ENCODE measurements at regions not wholly inside any gene's neighbourhood (a gene's known extent, or its start where the extent isn't known, plus 50 kb on each side); places are given as distances from the start of the nearest gene placed in this dataset.
"Not testable (repeated sequence)": the region's sequence is repeated elsewhere in the genome, so short reads cannot be mapped to it uniquely, and the experiment has no call there.

GRCh38 chr1:220942278-220942677 is 63.0 kb downstream of the HLX start:
- in situ Hi-C loops (cut with MboI; ENCODE audit: low sequenced_read_pairs) = no loop called here

GRCh38 chr1:220942914-220943313 is 63.7 kb downstream of the HLX start:
- in situ Hi-C loops (cut with MboI; ENCODE audit: low sequenced_read_pairs) = not testable (repeated sequence)

- in situ Hi-C loops (cut with MboI; ENCODE audit: low sequenced_read_pairs) = no loop called here
Observed at GRCh38 chr1:220943319-220943996, 64.2 kb downstream of the HLX start.

- in situ Hi-C loops (cut with MboI; ENCODE audit: low sequenced_read_pairs) = no loop called here
Observed at GRCh38 chr1:220950576-220950975, 71.3 kb downstream of the HLX start.

GRCh38 chr1:220952961-220953643 is 73.9 kb downstream of the HLX start:
- in situ Hi-C loops (cut with MboI; ENCODE audit: low sequenced_read_pairs) = no loop called here

- in situ Hi-C loops (cut with MboI; ENCODE audit: low sequenced_read_pairs) = no loop called here
Observed at GRCh38 chr1:220954321-220955075, 75.3 kb downstream of the HLX start.

- in situ Hi-C loops (cut with MboI; ENCODE audit: low sequenced_read_pairs) = no loop called here
Observed at GRCh38 chr1:220955116-220955515, 75.9 kb downstream of the HLX start.

GRCh38 chr1:220956501-220957232 is 77.4 kb downstream of the HLX start:
- in situ Hi-C loops (cut with MboI; ENCODE audit: low sequenced_read_pairs) = no loop called here

- in situ Hi-C loops (cut with MboI; ENCODE audit: low sequenced_read_pairs) = no loop called here
Observed at GRCh38 chr1:220957233-220957605, 78.0 kb downstream of the HLX start.

- in situ Hi-C loops (cut with MboI; ENCODE audit: low sequenced_read_pairs) = no loop called here
Observed at GRCh38 chr1:220958234-220958633, 79.0 kb downstream of the HLX start.

GRCh38 chr1:220962031-220962751 is 82.9 kb downstream of the HLX start:
- in situ Hi-C loops (cut with MboI; ENCODE audit: low sequenced_read_pairs) = no loop called here

GRCh38 chr1:220966041-220966440 is 86.8 kb downstream of the HLX start:
- in situ Hi-C loops (cut with MboI; ENCODE audit: low sequenced_read_pairs) = no loop called here

- in situ Hi-C loops (cut with MboI; ENCODE audit: low sequenced_read_pairs) = no loop called here
Observed at GRCh38 chr1:220966473-220966872, 87.2 kb downstream of the HLX start.

- in situ Hi-C loops (cut with MboI; ENCODE audit: low sequenced_read_pairs) = no loop called here
Observed at GRCh38 chr1:220966881-220967611, 87.8 kb downstream of the HLX start.

GRCh38 chr1:220967911-220968310 is 88.7 kb downstream of the HLX start:
- in situ Hi-C loops (cut with MboI; ENCODE audit: low sequenced_read_pairs) = no loop called here

- in situ Hi-C loops (cut with MboI; ENCODE audit: low sequenced_read_pairs) = not testable (repeated sequence)
Observed at GRCh38 chr1:220969281-220969680, 90.0 kb downstream of the HLX start.

- in situ Hi-C loops (cut with MboI; ENCODE audit: low sequenced_read_pairs) = no loop called here
Observed at GRCh38 chr1:220970311-220970710, 91.1 kb downstream of the HLX start.

GRCh38 chr1:220971221-220971620 is 92.0 kb downstream of the HLX start:
- in situ Hi-C loops (cut with MboI; ENCODE audit: low sequenced_read_pairs) = no loop called here

GRCh38 chr1:220974431-220974830 is 95.2 kb downstream of the HLX start:
- in situ Hi-C loops (cut with MboI; ENCODE audit: low sequenced_read_pairs) = no loop called here

- in situ Hi-C loops (cut with MboI; ENCODE audit: low sequenced_read_pairs) = no loop called here
Observed at GRCh38 chr1:220976390-220976789, 97.1 kb downstream of the HLX start.

All from HL-60/S4 (cell line).